ENCODE measurements at regions not wholly inside any gene's neighbourhood (a gene's known extent, or its start where the extent isn't known, plus 50 kb on each side); places are given as distances from the start of the nearest gene placed in this dataset.

- no peak for DNase-seq (ENCODE audit: low spot score)
These were observed 179.0 kb upstream of the KLF14 start for GRCh38 chr7:130912862-130913638.

- DNase-seq (ENCODE audit: low spot score), result no peak
These were observed 179.9 kb upstream of the KLF14 start for GRCh38 chr7:130913639-130914553.

GRCh38 chr7:130914554-130915294, 180.7 kb upstream of the KLF14 start:
- DNase-seq (ENCODE audit: low spot score), result no peak

- no peak for DNase-seq (ENCODE audit: low spot score)
These were observed 183.7 kb upstream of the KLF14 start for GRCh38 chr7:130917669-130918128.

- DNase-seq (ENCODE audit: low spot score), result no peak
These were observed 184.4 kb upstream of the KLF14 start for GRCh38 chr7:130918129-130919052.

- DNase-seq (ENCODE audit: low spot score), result no peak
These were observed 185.5 kb upstream of the KLF14 start for GRCh38 chr7:130919316-130920103.

GRCh38 chr7:130920122-130920521, 186.1 kb upstream of the KLF14 start:
- no peak for DNase-seq (ENCODE audit: low spot score)

GRCh38 chr7:130921391-130922180, 187.6 kb upstream of the KLF14 start:
- DNase-seq (ENCODE audit: low spot score), result peak; percentile 90

GRCh38 chr7:130922206-130923112, 188.5 kb upstream of the KLF14 start:
- no peak for DNase-seq (ENCODE audit: low spot score)

GRCh38 chr7:130923365-130923764, 189.4 kb upstream of the KLF14 start:
- DNase-seq (ENCODE audit: low spot score), result no peak

GRCh38 chr7:130923930-130924329, 189.9 kb upstream of the KLF14 start:
- no peak for DNase-seq (ENCODE audit: low spot score)

- DNase-seq (ENCODE audit: low spot score), result no peak
These were observed 191.3 kb upstream of the KLF14 start for GRCh38 chr7:130925136-130925794.

GRCh38 chr7:130926001-130926691, 192.1 kb upstream of the KLF14 start:
- DNase-seq (ENCODE audit: low spot score), result no peak

GRCh38 chr7:130927062-130927461, 193.1 kb upstream of the KLF14 start:
- DNase-seq (ENCODE audit: low spot score), result no peak

GRCh38 chr7:130927564-130927963, 193.6 kb upstream of the KLF14 start:
- no peak for DNase-seq (ENCODE audit: low spot score)

- DNase-seq (ENCODE audit: low spot score), result no peak
These were observed 196.1 kb upstream of the KLF14 start for GRCh38 chr7:130929896-130930659.

Data from globus pallidus (tissue), 1 donor.